ENCODE measurements at regions not wholly inside any gene's neighbourhood (a gene's known extent, or its start where the extent isn't known, plus 50 kb on each side); places are given as distances from the start of the nearest gene placed in this dataset.

- Histone ChIP-seq H3K79me2 (ENCODE audit: control insufficient read depth, insufficient read depth, low read length) (no peaks in the 10 kb centered on the region), H4K20me1 (replicated peaks; ENCODE audit: control insufficient read depth, insufficient read depth, low read length) (no peaks in the 10 kb centered on the region), H3K9ac (ENCODE audit: insufficient read depth in 1 of 2, low read depth in 2 of 2, low read length in 2 of 2) (no peak overlapping the region), H2AFZ (ENCODE audit: low read depth, low read length) (no peak overlapping the region), H3K9me1 (ENCODE audit: control insufficient read depth, insufficient read depth, low read length) (no peaks in the 10 kb centered on the region), H3K27me3 (ENCODE audit: control insufficient read depth in 2 of 2, insufficient read depth in 2 of 2, low read length in 2 of 2) (no peaks in the 10 kb centered on the region), H3K9me3 (replicated peaks; ENCODE audit: control insufficient read depth, insufficient read depth, low read depth, low read length) (no peaks in the 10 kb centered on the region), H3K4me3 (no peak overlapping the region), H3K36me3 (ENCODE audit: control insufficient read depth, insufficient read depth, low read length) (no peaks in the 10 kb centered on the region), H3K4me2 (ENCODE audit: insufficient read depth, low read length) (no peak overlapping the region), H3K27ac (ENCODE audit: extremely low read depth, low read depth, low read length) (no peak overlapping the region), H3K4me1 (replicated peaks in 1 of 2; ENCODE audit: control insufficient read depth in 2 of 2, insufficient read depth in 2 of 2, low read length in 2 of 2) (no peaks in the 10 kb centered on the region)
- FAIRE-seq: no peak
- in situ Hi-C loops (cut with MboI) (no loop called here), intact Hi-C loops (cut with micrococcal nuclease) (no loop called here)
- ATAC-seq: no peak
- ChIA-PET CTCF (ENCODE audit: low intra/inter-chr PET ratio) (no interaction called here), POLR2A (no interaction called here)
- no peak for DNase-seq (ENCODE audit: extremely low read depth in 1 of 4, low spot score in 3 of 4)
- TF ChIP-seq ZFP36 (IDR thresholded peaks at IDR 0.05; ENCODE audit: low read depth, low read length, partially characterized antibody): no peak
- TF ChIP-seq PPARD (CRISPR knock-in tag; IDR thresholded peaks at IDR 0.05): no peak
- no peak for TF ChIP-seq ZC3H8 (IDR thresholded peaks at IDR 0.05)
- TF ChIP-seq PBX2 (CRISPR knock-in tag; IDR thresholded peaks at IDR 0.05; ENCODE audit: low read depth): no peak
- TF ChIP-seq PBX2 (tag; conservative IDR thresholded peaks at IDR 0.05; ENCODE audit: low read depth): no peak
- TF ChIP-seq GATAD2B (IDR thresholded peaks at IDR 0.05; ENCODE audit: borderline replicate concordance): no peak
- no peak for TF ChIP-seq KLF10 (CRISPR knock-in tag; IDR thresholded peaks at IDR 0.05)
- TF ChIP-seq TAF9B (IDR thresholded peaks at IDR 0.05; ENCODE audit: partially characterized antibody): no peak
- no peak for TF ChIP-seq MEF2A (IDR thresholded peaks at IDR 0.05; ENCODE audit: control insufficient read depth, low read depth, low read length)
- no peak for TF ChIP-seq SP2 (IDR thresholded peaks at IDR 0.05; ENCODE audit: extremely low read depth, low read depth, low read length, poor library complexity, severe bottlenecking)
- no peak for TF ChIP-seq GABPA (tag; conservative IDR thresholded peaks at IDR 0.05; ENCODE audit: low read depth)
- no peak for TF ChIP-seq KAT8 (IDR thresholded peaks at IDR 0.05; ENCODE audit: low read depth)
- no peak for TF ChIP-seq ZNF717 (CRISPR knock-in tag; IDR thresholded peaks at IDR 0.05)
- no peak for TF ChIP-seq LARP7 (IDR thresholded peaks at IDR 0.05)
- TF ChIP-seq HLTF (IDR thresholded peaks at IDR 0.05): no peak
- no peak for TF ChIP-seq TARDBP (IDR thresholded peaks at IDR 0.05)
- TF ChIP-seq ZNF174 (CRISPR knock-in tag; IDR thresholded peaks at IDR 0.05): no peak
- no peak for TF ChIP-seq SREBF1 (IDR thresholded peaks at IDR 0.05; ENCODE audit: borderline replicate concordance, low read depth, low read length)
- no TSS peak for BruUV-seq (replicated peaks)
Observed at GRCh38 chr9:86655147-86655546, 292.2 kb downstream of the GAS1 start.

Measured in K562 (cell line).